GM19372 (cell line): ENCODE measurements at regions not wholly inside any gene's neighbourhood (a gene's known extent, or its start where the extent isn't known, plus 50 kb on each side); places are given as distances from the start of the nearest gene placed in this dataset.
A peak's percentile ranks its signal among the peaks of the same experiment; 100 is the strongest.
"Not testable (repeated sequence)": the region's sequence is repeated elsewhere in the genome, so short reads cannot be mapped to it uniquely, and the experiment has no call there.

Source experiments
- ATAC-seq: cut with Tn5 transposase; IDR thresholded peaks from one replicate; pipeline ENCODE4 v1.9.1; 2021; ENCODE audit warnings: mild to moderate bottlenecking, low read depth, moderate library complexity; ENCODE audit not compliant: unreplicated experiment

DNA sequence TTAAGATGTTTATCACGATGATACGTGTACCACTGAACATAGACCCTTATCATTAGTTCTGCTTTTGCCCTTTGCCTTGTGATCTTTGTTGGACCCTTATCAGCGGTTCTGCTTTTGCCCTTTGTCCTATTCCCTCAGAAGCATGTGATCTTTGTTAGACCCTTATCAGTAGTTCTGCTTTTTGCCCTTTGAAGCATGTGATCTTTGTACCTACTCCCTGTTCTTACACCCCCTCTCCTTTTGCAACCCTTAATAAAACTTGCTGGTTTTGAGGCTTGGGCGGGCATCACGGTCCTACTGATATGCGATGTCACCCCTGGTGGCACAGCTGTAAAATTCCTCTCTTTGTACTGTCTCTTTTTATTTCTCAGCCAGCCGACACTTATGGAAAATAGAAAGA lies 117.0 kb downstream of the SDHAF3 start:
- ATAC-seq, result not testable (repeated sequence)

DNA sequence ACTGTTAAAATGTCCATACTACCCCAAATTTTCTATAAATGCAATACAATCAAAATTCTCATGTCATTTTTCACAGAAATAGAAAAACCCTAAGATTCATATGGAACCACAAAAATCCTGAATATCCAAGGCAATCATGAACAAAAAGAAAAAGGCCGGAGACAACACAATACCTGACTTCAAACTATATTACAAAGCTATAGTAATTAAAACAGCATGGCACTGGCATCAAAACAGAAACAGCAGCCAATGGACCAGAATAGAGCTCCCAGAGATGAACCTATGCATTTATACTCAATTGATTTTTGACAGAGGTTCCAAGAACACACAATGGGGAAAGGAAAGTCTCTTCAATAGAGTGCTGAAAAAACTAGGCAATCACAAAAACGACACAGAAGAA lies 128.8 kb downstream of the SDHAF3 start:
- ATAC-seq, result no peak

DNA sequence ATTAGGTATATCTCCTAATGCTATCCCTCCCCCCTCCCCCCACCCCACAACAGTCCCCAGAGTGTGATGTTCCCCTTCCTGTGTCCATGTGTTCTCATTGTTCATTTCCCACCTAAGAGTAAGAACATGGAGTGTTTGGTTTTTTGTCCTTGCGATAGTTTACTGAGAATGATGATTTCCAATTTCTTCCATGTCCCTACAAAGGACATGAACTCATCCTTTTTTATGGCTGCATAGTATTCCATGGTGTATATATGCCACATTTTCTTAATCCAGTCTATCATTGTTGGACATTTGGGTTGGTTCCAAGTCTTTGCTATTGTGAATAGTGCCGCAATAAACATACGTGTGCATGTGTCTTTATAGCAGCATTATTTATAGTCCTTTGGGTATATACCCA lies 140.7 kb downstream of the SDHAF3 start:
- ATAC-seq, result not testable (repeated sequence)

DNA sequence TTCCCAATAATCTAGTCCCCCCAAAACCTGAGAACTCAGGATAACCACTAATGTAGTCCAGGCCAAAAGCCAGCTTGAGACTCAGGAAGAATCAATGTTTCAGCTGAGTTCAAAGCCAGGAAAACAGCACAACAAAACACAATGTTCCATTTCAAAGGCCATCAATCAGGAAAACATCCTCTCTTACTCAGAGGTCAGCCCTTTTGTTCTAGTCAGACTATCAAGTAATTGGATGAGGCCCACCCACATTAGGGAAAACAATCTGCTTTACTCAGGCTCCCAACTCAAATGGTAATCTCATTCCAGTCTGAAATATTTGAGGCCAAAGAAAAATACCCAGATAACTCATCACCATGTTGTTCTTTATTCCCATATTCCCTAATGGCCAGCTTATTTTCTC lies 152.2 kb downstream of the SDHAF3 start:
- no peak for ATAC-seq

DNA sequence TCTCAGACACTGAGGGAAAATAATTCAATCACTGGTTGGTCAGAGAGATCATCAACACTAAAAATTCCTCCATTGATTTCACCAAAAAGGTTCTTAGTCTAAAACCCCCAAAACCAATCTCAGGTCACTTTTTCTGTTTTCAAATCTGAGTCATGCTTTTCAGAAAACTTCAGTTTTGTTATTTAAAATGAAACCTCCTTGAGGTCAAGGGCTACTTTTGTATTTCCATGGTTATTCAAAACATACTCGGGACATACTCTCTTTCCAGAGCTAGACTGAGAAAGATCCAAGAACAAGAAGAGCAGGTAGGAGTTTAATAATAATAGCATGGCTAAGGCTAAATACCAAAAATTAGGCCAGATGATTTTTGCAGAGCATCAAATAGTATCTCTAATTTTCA lies 152.8 kb downstream of the SDHAF3 start:
- ATAC-seq, result no peak

DNA sequence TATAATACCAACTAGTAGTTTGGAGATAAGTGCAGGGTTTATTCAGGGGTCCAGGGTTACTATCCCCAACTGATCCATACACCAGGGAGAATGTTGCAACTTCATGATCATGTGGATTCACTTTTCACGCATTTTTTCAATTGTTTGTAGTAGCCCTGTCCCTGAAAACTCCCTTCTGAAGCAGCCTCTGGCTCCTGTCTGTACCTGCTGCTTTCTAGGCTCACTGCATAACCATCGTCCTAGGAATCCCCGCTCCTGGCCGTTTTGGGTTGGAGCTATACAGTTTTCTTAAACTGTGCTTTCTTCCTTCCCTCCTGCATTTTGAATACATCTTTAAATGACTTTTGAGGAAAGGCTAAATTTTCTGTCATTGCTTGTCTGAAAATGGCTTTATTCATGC lies 154.1 kb downstream of the SDHAF3 start:
- ATAC-seq, result no peak

DNA sequence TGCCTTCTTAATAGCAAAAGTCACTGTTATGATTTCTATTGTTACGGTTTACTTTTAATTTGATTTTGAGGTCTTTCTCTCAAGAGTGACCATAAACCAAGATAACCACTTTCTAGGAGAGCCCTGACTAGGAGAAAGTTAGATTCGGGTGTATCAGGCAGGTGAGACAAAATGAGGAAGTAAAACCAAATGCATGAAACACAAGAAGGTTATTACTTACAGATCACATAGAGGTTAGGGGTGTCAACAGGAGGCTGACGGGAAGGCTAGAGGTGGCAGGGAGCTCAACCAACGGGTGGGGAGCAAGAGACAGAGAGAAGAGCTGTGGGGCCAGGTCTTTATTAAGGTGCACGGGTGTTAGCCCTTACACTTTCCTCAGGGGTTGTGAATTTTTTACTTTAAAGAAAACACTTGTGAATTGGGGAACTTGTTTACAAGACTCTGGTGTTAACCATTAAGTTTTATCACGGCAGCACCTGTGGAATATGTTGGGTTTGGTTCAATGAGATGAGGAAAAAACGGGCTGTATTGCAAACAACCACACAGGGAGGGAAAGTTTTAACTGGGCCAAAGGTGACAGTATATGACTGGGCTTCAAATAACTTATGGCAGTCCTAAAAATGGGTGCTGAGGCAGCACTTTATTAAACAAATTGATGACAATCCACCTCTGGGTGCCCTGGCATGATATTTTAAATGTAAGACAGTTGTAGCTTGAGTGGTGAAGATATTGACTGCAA lies 154.9 kb downstream of the SDHAF3 start:
- peak; percentile 65 for ATAC-seq

DNA sequence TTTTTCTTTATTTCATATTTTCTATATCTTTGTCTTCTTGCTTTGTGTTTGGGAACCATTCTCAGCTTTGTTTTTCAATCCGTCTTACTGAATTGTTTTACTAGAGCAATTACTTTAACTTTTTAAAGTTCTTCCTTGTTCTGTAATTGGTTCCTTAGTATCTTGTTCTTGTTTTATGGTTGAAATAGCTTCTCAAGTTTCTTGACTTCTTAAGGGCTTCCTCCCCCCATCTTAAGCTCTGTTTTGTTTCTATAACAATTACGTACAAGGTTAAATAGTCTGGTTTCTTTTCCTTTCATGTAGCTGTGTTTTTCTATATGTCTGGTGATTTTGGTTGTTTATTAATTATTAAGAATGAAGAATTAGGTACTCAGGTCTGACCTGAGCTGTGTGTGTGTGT lies 158.0 kb downstream of the SDHAF3 start:
- no peak for ATAC-seq

DNA sequence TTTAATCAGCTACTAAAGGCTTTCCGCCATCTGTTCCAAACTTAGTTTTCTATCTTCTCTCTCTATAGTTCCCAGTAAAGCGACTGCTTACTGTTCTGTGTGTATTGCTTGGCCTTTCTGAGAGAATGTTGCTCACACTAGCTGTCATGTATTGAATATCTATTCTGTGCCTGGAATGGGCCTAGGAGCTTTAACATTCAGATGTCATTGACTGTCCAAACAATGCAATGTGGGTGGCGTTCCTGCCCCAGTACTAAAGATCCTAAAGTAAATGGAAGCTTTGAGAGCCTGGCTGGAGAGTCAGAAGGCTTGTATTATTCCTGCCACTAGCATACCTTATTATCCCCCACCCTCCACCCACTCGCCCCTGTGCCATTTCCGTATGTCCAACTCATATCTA lies 163.5 kb downstream of the SDHAF3 start:
- ATAC-seq, result no peak

DNA sequence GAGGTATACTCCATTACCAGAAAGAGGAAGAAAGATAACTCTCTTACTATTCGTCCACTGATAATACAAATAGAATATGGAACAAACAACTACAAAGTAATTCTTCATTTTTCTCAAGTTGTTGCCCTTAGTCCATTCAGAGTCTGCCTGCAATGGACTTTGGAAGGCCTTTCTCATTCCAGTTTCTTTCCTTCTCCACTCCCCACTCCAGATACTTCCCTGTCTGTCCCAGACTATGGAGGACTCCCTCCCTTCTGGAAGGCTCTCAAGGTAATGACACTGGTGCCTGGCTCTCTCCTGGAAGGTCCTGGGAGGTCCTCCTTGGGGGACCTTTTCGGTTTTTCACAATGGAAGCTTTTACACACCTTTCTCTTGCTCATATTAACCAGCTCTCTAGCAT lies 167.8 kb downstream of the SDHAF3 start:
- no peak for ATAC-seq

DNA sequence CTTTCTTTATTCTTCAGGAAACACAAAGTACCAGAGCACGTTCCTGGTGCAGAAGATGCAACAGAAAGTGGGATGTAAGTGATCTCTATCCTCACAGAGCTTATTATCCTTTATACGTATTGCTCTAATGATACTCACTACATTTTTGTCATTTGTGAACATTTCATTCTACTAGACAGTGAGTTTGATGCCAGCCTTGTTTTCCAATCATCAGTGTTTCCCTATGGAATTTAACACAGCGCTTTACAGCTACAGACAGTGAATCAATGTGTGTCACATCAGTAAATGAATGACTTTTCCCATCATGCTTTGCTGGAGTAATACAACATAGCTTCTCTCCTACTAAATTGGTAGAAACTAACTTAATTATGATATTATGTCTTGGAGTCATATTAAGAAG lies 175.5 kb downstream of the SDHAF3 start:
- no peak for ATAC-seq

DNA sequence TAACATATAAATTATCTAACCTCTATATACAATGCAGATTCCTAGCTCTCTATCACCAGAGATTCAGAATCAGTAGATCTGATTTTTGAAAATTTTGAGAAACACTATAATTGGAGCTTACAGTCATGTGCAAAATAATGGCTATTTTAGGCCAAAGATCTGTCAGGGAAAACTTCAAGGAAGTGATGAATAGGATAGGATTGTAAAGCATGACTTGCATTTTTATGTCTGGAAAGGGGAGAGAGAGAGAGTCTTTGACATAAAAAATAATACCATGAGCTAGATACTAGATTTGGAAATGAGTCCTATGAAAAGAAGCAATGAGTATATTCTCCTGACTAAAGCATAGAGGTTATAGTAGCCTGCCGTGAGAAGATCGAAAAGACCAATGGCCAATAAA lies 181.1 kb downstream of the SDHAF3 start:
- no peak for ATAC-seq

DNA sequence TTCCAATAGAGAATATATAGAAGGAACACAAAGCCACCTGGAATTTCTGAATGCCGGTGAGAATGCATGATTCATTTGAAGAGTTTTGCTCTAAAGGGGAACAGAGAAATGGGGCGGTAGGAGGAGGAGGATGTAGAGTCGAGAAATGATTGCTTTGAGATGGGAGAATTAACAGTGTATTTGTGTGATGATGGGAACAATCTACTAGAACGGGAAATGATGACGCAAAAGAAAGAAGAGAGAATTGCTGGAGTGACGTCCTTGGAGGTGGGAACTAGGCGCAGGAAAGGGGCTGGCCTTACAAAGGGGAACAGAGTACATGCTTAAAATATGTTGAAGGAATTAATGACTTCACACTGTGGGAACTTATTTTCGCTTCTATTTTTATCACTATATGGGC lies 188.1 kb downstream of the SDHAF3 start:
- ATAC-seq, result peak; percentile 72

DNA sequence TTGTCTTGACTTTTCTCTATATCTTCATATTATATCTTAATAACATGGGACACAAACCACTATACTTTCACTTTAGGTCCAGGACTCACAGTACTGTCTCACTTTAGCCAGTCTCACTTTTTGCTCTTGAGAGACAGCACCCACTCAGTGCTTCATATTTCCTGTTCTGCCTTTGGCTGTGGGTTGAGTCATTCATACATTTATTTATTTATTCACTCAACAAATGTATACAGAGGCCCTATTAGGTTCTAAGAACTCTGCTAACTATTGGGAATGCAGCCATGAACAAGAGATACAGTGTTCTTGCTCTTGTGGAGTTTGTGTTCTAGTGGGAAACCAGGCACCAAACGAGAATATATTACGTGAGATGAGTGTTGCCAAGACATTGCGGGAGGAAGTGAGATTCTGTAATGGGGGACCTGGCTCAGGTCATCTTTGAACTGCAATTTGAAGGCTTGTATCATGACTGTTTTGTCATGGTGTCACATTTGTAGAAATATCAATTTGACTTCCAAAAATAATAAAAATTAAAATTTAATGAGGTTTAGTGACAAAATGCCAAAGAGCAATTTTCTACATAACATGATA lies 190.1 kb downstream of the SDHAF3 start:
- ATAC-seq, result no peak

DNA sequence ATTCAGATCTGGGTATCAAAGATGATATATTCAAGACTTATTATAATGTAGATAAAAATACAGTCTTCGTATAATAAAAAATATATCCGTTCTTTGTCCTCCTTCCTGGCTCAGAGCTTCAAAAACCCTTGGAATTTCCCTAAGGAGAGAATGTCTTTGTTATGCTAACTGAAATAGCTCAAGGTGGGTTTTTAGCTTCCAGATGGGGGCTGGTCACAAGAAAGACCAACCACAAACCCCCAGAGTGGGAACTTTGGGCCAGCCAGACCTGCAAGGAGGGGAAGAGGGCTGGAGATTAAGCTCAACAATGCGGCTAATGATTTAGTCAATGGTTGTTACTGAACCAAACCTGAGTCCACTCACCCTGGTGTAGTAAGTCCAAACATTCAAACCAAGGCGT lies 196.4 kb downstream of the SDHAF3 start:
- ATAC-seq, result no peak

DNA sequence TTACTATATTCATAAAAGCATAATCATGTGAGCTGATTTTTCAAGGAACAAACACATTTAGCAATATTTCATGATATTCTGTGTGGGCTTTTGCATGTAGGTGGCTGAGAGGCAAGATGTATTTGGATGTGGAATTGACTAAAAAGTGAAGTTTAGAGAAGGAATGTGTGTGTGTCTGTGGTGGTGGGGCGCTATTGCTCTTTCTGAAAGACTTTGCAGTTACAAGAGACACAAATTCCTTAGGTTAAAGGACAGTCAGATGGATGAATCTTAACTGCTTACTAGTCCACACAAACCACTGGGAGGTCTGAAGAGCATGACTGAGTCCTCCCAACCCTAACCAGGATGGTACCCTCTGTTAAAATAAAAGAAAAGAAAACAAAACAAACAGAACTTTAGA lies 200.1 kb downstream of the SDHAF3 start:
- no peak for ATAC-seq

DNA sequence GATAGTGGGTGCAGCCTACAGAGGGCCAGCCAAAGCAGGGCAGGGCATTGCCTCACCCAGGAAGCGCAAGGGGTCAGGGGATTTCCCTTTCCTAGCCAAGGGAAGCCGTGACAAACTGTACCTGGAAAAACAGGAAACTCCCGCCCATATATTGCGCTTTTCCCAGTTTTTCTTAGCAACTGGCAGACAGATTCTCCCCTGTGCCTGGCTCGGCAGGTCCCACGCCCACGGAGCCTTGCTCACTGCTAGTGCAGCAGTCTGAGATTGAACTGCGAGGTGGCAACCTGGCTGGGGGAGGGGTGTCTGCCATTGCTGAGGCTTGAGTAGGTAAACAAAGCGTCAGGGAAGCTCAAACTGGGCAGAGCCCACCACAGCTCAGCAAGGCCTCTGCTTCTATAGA lies 212.4 kb downstream of the SDHAF3 start:
- ATAC-seq, result not testable (repeated sequence)

DNA sequence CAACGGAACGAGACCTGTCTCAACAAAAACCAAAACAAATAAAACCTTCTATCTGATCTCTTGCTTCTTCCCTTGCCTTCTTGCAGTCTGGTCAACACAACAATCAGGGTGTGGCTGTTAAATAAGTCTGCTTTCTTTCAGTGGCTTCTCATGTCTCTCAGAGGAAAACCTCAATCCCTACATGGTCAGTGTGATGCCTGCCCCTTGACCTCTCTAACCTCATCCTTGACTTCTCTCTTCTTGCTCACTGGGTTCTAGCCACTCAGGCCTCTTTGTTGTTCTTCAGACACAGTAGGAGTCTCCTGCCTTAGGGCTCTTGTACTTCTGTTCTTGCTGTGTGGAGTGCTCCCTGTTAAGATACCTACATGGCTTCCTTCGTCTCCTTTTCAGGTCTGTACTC lies 220.4 kb downstream of the SDHAF3 start:
- ATAC-seq, result no peak

DNA sequence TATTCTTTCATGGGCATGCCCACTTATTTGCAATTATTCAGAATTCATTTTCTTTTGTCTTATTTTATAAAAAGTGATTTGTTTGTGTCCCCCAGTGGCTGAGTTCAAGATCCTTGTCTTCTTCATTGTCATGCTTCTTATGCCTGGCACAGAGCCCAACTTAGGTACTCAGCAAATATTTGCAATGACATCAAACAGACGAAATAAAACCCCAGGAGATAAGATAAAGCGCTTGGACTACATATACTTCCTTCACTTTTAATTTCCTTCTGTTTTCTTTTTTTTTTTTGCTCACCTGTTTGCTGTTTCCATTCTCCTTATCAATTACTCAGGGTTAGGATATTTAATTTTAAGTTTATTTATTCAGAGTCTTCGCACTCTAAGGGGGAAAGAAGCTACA lies 225.0 kb downstream of the SDHAF3 start:
- ATAC-seq, result no peak

DNA sequence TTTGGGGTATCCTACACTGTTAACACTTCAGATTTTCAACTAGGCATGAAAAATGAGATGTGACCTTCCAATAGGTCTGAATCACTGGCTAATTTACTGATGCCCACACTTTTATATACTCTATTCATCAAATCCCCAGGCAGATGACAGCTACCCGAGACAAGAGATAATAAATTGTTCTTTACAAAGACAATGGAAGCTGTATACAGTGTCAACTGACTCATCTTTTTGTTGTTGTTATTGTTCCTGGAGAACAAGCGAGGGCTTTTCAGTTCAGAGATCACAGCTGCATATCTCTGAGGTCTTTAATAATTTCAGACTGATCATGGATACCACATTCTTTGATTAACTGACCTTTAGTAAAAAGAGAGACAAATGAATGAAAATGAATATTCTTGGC lies 228.9 kb downstream of the SDHAF3 start:
- ATAC-seq, result no peak

DNA sequence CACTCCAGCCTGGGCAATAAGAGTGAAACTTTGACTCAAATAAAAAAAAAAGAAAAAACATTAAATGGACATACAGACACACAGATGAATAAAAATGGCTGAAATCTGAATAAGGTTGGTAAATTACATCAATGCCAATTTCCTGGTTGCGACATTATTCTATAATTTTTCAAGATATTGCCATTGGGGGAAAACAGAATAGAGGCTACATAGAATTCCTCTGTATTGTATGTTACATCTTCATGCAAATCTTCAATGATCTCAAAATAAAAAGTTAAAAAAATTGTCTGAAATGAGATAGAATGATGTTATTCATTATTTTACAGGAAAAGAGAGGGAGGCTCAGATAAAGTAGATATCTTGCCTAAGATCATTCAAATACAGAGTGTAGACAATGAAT lies 234.0 kb downstream of the SDHAF3 start:
- ATAC-seq, result no peak

DNA sequence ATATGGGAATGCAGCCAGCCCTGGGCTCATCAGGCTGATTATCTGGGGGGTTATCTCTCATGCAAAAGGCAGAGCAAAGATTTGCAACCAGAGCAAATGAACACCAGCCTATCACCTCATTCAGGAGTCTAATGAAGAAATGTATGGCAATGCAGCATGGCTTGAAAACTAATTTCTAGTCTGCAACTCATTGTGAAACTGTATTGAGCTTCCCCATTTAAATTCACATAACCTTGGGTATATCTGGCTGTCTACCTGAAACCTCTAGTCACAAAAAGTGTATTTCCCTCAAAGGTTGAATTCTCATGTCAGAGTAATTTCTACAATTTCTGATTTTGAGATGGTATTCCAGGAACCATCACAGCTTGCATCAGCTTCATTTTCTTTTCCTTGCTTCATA lies 240.0 kb downstream of the SDHAF3 start:
- no peak for ATAC-seq

DNA sequence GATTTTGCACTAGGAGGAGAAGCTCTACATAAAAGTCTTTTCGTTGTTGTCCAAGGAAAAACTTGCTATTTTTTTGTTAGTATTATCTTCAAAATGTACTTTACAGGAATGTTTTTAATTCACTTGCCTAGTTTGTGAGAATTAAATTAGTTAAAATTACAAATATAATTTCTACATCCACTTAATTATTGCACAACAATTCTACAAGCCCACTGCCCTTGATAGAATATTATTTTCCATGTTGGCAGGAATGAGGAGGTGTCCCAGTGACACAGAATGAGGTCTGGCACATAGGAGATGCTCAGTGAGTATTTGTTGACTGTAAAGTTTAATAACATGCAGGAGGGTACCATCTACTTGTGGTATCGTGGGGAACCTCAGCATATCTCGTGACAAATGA lies 255.4 kb downstream of the SDHAF3 start:
- ATAC-seq, result no peak
